Rectal smooth muscle tissue (tissue), 1 donor: ENCODE measurements at regions not wholly inside any gene's neighbourhood (a gene's known extent, or its start where the extent isn't known, plus 50 kb on each side); places are given as distances from the start of the nearest gene placed in this dataset.

Experiments
- H3K27ac ChIP-seq: one replicate; pipeline ENCODE4 v1.7.0; 2013; ENCODE audit warnings: low read depth, low read length, inconsistent platforms
- H3K27me3 ChIP-seq: one replicate; pipeline ENCODE4 v1.7.0; 2013; ENCODE audit warnings: low read length; ENCODE audit not compliant: control insufficient read depth, insufficient read depth
- H3K36me3 ChIP-seq: one replicate; pipeline ENCODE4 v1.7.0; 2013; ENCODE audit warnings: low read length; ENCODE audit not compliant: control insufficient read depth, insufficient read depth
- H3K4me1 ChIP-seq: one replicate; pipeline ENCODE4 v1.7.0; 2013; ENCODE audit warnings: low read length; ENCODE audit not compliant: control insufficient read depth, insufficient read depth
- H3K4me3 ChIP-seq: one replicate; pipeline ENCODE4 v1.7.0; 2013; ENCODE audit warnings: low read length
- H3K9ac ChIP-seq: one replicate; pipeline ENCODE4 v1.7.0; 2013; ENCODE audit warnings: low read length

DNA sequence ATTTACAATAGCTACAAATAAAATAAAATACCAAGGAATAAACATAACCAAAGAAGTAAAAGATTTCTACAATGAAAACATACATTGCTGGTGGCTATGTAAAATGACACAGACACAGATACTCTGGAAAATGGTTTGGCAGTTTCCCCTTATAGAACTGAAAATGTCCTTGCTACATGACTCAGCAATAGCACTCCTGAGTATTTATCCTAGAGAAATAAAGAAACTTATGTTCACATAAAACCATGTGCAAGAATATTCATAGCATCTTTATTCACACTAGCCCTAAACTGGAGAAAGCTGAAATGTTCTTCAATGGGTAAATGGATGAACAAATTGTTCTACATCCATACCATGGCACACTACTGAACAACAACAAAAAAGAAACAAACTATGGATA, 100.2 kb upstream of the RFC3 start:
- Histone ChIP-seq H3K27ac (no peak overlapping the region), H3K4me1 (peaks cover 12% of the 10 kb centered on the region), H3K9ac (no peak overlapping the region)

DNA sequence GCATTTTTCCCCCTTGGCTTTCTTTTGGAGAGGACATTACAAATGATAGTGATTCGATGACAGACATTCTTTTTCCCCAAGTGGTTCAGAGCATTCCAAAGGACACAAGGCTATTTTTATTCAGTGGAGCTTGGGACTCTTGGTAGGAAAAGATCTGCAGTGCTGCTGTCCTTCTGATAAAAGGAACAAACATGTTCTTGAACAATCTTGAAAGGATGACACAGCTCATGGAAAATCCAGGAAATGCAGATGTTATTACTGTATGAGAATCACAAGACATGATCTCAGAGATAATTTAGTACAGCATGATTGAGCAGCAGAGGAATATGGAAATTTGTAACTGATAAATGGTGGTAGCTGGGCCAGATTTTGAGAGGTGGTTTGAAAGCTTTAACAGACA, 96.2 kb upstream of the RFC3 start:
- Histone ChIP-seq H3K4me1 (peaks cover 22% of the 10 kb centered on the region), H3K36me3 (no peaks in the 10 kb centered on the region), H3K9ac (no peak overlapping the region), H3K4me3 (no peak overlapping the region), H3K27me3 (no peaks in the 10 kb centered on the region), H3K27ac (peak overlapping the region; percentile 31)

More for the DNA sequence above, 100.2 kb upstream of the RFC3 start:
- Histone ChIP-seq H3K4me3 (no peak overlapping the region), H3K36me3 (no peaks in the 10 kb centered on the region), H3K27me3 (no peaks in the 10 kb centered on the region)

DNA sequence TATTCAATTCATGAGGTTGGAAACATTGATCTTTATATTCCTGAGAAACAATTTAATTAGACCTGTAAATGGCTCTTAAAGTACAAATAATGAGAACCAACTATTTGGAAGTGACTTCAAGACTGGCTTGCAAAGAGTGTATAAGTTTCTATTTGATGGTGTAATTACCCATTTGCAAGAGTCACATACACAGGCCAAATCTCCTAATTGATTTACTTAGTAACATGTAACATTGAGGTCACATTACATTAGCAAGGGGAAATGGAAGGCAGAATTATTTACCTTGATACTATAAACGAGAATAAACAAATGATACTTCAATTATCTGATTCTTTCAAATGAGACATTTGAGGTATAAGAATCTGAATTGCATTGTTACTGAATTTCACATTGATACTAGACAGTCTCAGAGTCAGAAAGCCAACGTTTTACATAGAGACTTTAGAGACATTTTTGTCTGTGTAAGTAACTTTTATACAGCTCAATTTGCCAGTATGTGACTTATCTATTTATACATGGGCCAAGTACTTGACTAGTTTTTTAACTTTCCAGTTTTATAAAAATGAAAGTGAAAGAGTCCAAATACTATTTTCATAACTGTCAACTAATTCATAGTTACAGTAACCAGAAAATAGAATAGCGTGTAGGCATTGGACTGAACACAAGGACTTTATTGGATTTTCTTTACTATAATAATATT, 95.6 kb upstream of the RFC3 start:
- H3K4me1 ChIP-seq = peaks cover 22% of the 10 kb centered on the region
- no peak overlapping the region for H3K9ac ChIP-seq
- H3K27ac ChIP-seq = peak overlapping the region; percentile 31
- H3K27me3 ChIP-seq = no peaks in the 10 kb centered on the region
- no peaks in the 10 kb centered on the region for H3K36me3 ChIP-seq
- no peak overlapping the region for H3K4me3 ChIP-seq

DNA sequence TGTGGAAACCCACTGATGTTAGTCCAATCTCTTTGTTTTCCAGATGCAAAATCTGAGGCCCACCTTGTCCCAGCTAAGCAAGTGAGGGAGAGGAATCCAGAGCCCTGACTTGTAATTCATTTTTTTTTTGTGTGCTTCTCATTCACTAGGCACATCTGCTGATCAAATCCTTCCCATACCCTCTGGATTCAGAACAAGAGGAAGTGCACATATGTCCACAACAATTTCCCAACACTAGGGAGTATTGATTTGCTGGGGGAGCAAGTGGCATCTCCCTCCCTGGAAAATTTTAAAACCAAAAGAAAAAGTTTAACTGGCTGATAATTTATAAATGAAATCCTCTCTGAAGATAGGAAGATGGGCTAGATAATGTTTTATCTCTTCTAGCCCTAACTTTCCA, 94.6 kb upstream of the RFC3 start:
- Histone ChIP-seq H3K9ac (no peak overlapping the region), H3K4me3 (no peak overlapping the region), H3K4me1 (peaks cover 22% of the 10 kb centered on the region), H3K36me3 (no peaks in the 10 kb centered on the region), H3K27ac (peak overlapping the region; percentile 31), H3K27me3 (no peaks in the 10 kb centered on the region)

DNA sequence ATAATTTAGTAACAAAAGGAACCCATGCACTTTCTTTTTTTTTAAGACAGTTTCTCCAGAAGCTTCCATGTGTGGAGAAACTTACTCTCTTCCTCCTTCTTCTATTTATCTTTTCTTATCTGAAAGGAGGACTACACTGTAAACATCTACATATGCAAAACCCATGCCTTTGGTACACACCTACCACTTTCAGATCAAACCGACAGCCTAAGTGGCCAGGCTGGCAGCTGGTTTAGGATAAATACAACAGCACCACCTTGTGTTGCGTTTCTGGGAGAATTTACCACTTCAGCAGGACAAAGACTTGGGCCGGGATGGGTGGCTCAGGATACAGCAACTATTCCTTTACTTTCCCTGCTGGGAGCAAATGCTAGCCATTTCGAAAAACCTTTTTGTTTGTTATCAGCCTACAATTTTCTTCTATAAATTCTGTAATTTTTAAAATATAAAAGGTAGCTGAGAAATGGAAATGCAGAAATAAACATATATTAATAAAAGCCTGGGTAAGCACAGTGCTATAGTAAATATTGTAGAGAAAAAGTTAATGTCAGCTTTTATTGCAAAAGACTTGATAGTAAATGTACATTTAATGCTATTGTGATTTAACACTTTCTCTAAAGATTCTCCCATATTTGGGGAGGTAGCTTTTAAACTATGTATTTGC, 94.0 kb upstream of the RFC3 start:
- Histone ChIP-seq H3K4me1 (peaks cover 22% of the 10 kb centered on the region), H3K4me3 (no peak overlapping the region), H3K9ac (no peak overlapping the region), H3K27ac (peak overlapping the region; percentile 31), H3K36me3 (no peaks in the 10 kb centered on the region), H3K27me3 (no peaks in the 10 kb centered on the region)

DNA sequence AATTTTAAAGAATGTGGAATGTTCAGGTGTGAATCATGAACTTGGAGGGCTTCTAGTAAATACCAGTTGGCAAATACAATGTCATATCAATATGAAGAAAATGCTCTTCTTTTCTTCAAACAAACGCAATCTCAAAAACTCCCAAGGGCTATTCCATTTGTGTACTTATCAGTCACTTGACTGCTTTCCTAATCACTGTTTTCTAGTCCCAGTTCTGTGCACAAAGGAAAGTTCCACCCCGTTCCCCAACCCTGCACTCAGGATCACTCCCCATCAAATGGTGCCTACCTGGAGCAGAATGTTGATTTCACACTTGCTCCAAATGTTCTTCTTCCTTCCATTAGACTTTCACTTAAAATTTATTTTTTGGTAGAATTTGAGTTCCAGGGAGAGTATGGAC, 92.6 kb upstream of the RFC3 start:
- no peak overlapping the region for H3K27ac ChIP-seq
- no peaks in the 10 kb centered on the region for H3K36me3 ChIP-seq
- H3K9ac ChIP-seq = no peak overlapping the region
- no peak overlapping the region for H3K4me3 ChIP-seq
- peaks cover 22% of the 10 kb centered on the region for H3K4me1 ChIP-seq
- H3K27me3 ChIP-seq = no peaks in the 10 kb centered on the region

DNA sequence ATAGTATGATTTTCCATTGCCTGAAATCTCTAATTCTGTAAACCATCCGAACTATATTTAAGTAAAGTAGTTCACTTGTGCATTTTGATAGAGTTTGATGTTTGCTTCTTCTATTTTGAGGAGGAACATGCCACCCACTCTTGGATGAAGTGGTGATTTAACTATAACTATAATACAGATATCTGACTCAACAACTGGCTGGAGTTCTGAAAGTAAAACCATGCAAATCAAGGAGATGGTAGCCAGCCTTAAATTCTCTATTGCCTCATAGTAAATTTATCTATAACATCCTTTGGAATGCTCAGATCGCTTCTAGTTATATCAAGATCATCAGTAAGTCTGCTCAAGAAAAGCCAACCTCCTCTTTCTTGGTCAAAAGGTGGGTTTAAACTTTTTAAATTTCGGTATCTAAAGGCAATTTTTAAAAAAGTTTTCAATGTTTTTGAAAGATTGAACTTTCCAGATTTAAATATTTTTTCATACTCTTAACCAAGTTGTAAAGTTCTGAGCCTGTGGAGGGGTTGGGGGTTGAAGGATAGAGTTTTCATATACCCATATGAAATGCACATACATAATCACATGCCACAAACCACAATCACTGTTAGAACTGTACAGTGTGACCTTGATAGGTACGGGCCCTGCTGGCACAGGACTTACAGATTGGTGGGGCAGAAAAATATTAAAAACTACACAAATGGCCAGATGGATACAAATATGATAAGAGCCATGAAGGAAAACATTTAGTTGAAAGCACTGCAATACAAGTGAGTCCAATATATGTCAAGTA, 90.5 kb upstream of the RFC3 start:
- H3K9ac ChIP-seq = no peak overlapping the region
- no peaks in the 10 kb centered on the region for H3K36me3 ChIP-seq
- H3K4me3 ChIP-seq = no peak overlapping the region
- H3K27ac ChIP-seq = peak overlapping the region; percentile 19
- peaks cover 12% of the 10 kb centered on the region for H3K4me1 ChIP-seq
- H3K27me3 ChIP-seq = no peaks in the 10 kb centered on the region

DNA sequence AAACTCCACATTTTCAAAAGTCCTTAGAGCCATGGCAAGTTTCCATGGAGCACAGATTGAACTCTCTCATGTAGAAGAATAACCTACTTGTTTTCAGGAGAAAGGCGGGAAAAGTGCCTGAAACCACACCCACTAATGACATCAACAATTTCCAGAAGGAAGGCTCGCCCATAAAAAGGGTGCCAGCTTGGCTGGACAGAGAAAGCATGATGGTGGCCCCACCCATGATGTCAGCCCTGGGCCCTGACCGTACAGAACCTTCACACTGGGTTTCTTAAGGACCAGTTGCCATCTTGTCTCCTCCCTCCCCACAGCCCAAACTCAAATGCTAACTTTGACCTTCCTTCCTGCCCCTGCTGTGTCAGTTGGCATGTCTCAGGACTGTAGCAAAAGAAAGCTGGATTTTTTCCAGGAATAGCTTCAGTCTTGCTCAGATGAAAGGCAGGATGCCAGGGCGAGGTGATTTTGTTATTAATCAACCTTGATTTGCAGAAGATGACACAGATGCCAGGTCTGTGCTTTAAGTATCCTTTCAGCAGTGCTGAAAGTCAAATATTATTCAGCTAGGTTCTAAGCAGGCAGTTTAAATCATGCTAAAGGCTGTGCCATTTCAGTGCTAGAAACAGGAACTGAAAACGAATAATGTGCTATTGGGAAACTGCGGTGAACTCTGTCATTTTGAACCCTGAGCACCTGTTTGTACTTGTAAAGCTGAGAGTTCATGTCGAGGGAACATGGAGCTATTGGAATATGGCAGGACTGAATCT, 89.5 kb upstream of the RFC3 start:
- H3K27ac ChIP-seq = no peak overlapping the region
- H3K27me3 ChIP-seq = no peaks in the 10 kb centered on the region
- peaks cover 3% of the 10 kb centered on the region for H3K4me1 ChIP-seq

DNA sequence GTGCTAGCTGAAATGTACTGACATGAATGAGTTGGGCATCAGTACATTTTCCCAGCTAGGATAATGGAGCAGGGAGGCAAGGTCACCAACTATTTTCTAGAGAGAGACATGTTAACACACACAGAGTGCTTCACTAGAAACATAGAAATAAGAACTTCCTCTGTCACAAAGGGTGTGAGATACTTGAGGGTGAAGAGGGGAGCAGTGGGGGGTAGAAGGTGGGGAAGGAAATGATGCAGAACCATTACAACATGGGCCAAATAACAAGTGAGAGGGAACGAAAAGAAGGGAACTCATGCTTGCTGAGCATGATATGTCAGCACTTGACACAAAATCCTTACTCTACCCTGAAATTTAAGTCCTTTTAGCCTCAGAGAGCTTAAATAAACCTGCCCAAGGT, 87.8 kb upstream of the RFC3 start:
- no peak overlapping the region for H3K27ac ChIP-seq
- H3K36me3 ChIP-seq = no peaks in the 10 kb centered on the region
- H3K4me1 ChIP-seq = no peaks in the 10 kb centered on the region
- no peak overlapping the region for H3K4me3 ChIP-seq
- no peak overlapping the region for H3K9ac ChIP-seq
- H3K27me3 ChIP-seq = no peaks in the 10 kb centered on the region

More for the DNA sequence above, 89.5 kb upstream of the RFC3 start:
- Histone ChIP-seq H3K9ac (no peak overlapping the region), H3K4me3 (no peak overlapping the region), H3K36me3 (no peaks in the 10 kb centered on the region)

DNA sequence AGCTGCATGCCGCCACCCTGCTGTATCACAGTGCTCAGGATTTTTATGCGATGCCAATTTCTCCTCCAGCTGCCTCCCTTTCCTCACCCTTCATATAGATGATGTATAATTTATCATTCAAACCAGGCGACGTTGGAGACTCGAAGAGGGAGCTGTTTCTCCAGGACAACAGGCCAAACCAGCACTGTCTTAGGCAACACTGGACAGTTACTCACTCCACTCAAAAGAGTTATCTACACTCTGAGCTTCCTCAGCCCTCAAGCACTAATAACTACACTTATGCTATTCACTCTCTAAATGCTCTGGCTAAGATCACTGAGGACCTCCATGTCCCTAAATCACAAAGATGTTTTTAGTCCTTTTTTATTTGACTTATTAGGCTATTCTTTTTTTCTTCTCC, 87.3 kb upstream of the RFC3 start:
- no peak overlapping the region for H3K9ac ChIP-seq
- no peaks in the 10 kb centered on the region for H3K36me3 ChIP-seq
- H3K4me3 ChIP-seq = no peak overlapping the region
- no peaks in the 10 kb centered on the region for H3K4me1 ChIP-seq
- H3K27me3 ChIP-seq = no peaks in the 10 kb centered on the region
- H3K27ac ChIP-seq = no peak overlapping the region

DNA sequence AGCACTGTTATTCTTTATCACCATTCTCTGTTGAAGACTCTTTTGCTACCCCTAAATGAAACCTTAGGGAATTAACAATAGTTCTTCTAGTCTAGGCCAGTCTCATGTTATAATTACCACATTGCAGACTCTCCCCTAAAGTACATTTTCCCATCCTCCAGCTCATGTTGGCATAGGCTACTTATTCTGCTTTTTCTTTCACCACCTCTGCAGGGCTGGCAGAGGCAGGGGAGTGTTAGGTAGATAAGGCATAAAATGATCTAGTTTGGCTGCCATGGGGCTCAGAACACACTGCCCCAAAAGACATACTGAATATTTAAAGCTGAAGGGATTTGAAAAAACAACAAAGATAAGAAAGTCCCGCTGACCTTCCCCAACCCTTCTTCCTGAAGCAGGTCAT, 82.7 kb upstream of the RFC3 start:
- no peaks in the 10 kb centered on the region for H3K4me1 ChIP-seq
- no peaks in the 10 kb centered on the region for H3K27me3 ChIP-seq
- H3K36me3 ChIP-seq = no peaks in the 10 kb centered on the region
- no peak overlapping the region for H3K27ac ChIP-seq
- H3K9ac ChIP-seq = no peak overlapping the region
- no peak overlapping the region for H3K4me3 ChIP-seq

DNA sequence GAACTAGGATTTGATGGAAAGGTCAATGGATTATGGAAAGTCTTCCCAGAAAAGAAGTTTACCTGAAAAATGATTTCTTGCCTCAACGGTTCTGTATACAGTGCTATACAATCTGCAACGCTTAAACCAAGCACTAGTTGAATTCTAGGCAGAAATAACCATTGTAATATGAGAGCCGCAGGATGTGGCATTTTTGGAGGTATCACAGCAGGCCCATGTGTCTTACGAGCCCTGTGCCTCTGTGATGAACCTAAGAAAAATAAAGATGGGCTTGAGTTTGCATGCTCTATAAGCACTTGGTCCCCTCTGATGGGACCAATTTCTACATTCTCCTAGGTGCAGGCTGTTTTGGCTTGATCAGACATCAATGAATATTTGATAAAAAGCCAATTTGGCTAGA, 78.7 kb upstream of the RFC3 start:
- Histone ChIP-seq H3K27ac (no peak overlapping the region), H3K36me3 (no peaks in the 10 kb centered on the region), H3K27me3 (no peaks in the 10 kb centered on the region), H3K4me3 (no peak overlapping the region), H3K9ac (no peak overlapping the region), H3K4me1 (no peaks in the 10 kb centered on the region)
